GM12865 (cell line): ENCODE measurements at regions not wholly inside any gene's neighbourhood (a gene's known extent, or its start where the extent isn't known, plus 50 kb on each side); places are given as distances from the start of the nearest gene placed in this dataset.
"Not testable (repeated sequence)": the region's sequence is repeated elsewhere in the genome, so short reads cannot be mapped to it uniquely, and the experiment has no call there.

Experiments
- DNase-seq: peaks from one replicate; pipeline ENCODE4 v3.0.0; 2010; ENCODE audit warnings: low read depth
- H3K4me3 ChIP-seq: 2 replicates; pipeline ENCODE4 v1.5.1; 2011; ENCODE audit warnings: mild to moderate bottlenecking, low read depth, low read length, control low read depth
- TF ChIP-seq, protein P1 (sequence below): IDR thresholded peaks from 2 replicates; pipeline ENCODE4 v1.5.1; 2011; ENCODE audit warnings: low read length, control low read depth, low read depth, inconsistent platforms; ENCODE audit not compliant: insufficient read depth; ENCODE audit errors: missing control alignments

DNA sequence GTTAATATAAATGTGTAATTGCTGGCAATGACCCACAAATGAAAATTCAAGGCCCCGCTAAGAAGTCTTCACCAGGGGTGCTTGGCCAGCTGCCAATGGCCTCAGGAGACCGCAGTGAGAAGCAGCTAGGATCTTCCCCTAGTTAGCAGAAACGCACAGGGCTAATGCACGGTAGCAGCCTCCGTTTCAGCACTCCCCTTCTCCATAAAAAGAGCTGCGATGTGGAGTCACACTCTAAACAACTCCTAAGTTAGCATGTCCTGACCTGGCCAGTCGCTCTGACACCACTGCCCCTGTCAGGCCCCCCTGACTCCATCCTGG is 139.0 kb downstream of the SEPTIN14 start:
- no peak for DNase-seq
- TF ChIP-seq, protein P1, sequence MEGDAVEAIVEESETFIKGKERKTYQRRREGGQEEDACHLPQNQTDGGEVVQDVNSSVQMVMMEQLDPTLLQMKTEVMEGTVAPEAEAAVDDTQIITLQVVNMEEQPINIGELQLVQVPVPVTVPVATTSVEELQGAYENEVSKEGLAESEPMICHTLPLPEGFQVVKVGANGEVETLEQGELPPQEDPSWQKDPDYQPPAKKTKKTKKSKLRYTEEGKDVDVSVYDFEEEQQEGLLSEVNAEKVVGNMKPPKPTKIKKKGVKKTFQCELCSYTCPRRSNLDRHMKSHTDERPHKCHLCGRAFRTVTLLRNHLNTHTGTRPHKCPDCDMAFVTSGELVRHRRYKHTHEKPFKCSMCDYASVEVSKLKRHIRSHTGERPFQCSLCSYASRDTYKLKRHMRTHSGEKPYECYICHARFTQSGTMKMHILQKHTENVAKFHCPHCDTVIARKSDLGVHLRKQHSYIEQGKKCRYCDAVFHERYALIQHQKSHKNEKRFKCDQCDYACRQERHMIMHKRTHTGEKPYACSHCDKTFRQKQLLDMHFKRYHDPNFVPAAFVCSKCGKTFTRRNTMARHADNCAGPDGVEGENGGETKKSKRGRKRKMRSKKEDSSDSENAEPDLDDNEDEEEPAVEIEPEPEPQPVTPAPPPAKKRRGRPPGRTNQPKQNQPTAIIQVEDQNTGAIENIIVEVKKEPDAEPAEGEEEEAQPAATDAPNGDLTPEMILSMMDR: no peak
- H3K4me3 ChIP-seq: no peak overlapping the region

DNA sequence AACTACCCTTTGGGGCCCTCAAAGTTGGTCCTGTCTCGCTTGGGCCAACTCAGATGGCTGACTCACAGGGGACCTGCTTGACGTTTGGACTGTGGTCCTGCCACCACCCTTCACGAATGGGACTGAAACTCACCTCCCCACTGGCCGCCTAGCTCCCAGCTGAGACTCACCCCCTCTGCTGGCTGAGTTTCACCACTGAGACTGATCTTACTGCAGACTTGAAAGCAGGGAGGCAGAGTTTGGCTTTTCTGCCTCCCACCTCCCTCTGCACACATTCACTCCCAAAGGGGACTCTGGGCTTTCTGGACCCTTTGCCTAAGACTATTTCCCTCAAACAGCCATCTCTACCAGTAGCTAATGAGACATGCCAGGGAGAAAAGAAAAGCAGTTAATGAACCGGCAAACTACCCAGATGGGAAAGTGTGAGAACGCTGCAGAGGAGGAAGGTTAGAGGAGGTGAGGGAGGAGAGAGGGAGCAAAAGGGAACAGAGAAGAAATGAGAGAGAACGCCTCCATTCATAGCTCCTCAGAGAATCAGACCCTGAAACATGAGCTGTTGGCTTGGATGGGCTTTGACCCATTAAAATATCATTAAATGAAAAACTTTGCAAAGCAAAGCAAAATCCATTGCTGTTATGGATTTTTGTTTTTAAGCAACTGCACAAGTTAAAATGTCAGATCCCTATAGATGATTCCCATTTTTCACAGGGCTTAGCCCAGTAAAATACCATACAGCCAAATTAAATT is 139.5 kb downstream of the SEPTIN14 start:
- not testable (repeated sequence) for DNase-seq, H3K4me3 ChIP-seq
- TF ChIP-seq, protein P1: peak; percentile 20

DNA sequence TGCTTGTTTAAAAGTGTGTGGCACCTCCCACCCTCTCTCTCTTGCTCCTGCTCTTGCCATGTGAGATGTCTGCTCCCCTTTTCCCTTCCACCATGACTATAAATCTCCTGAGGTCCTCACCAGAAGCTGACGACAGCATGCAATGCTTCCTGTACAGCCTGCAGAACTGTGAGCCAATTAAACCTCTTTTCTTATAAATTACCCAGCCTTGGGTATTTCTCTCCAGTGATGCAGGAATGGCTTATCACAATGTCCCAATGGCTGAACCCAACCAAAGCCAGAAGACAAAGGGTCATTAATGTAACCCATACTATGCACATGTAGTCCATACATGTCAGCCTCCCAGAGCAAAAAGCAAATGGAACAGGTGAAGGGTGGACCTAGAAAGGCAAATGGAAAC is 141.5 kb downstream of the SEPTIN14 start:
- not testable (repeated sequence) for DNase-seq, H3K4me3 ChIP-seq

DNA sequence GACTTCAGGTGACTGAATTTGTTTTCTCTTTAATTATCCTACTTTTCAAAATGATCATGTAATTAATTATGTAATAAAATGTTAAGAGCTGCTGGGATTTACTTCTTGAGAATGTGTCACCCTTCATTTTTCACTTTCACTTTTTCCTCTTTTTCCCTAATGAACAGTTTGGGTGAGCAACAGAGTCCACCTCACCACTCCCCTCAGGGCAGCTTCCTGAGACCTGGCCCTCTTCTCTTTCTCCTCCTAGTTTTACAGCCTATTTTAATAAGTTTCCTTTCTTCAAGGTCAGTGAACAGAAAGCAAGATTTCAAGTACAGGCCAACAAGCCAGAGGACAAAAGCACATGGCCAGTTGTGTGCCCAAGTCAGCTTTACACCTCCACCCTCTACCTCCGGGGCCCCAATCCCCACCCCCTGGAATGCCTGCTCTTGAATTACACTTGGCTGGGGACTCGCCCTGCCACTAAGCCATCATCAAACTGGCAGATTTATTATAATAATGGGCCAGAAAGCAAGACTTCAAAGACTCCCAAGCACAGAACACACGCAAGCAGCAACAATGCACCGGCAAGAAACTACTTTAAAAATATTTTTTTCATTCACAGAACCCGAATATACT is 143.1 kb upstream of the VOPP1 start:
- not testable (repeated sequence) for H3K4me3 ChIP-seq, DNase-seq

DNA sequence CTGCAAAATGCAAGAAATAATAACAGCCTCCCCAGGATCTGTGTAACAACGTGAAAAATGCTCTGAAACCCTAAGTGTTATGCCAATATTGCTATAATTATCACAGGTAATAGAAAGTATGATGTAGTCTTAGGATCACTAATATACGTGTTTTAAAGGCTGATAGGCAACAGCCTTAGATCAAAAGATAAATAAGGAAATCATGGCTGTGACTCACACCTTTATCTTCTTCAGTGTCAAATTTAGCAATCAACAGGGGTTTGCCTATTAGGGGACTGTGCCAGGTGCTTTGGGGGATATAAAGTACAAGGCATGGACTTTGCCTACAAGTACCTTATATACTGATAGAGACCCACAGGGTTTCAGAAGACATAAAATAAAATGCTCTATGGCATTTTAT is 142.1 kb upstream of the VOPP1 start:
- not testable (repeated sequence) for H3K4me3 ChIP-seq, DNase-seq

DNA sequence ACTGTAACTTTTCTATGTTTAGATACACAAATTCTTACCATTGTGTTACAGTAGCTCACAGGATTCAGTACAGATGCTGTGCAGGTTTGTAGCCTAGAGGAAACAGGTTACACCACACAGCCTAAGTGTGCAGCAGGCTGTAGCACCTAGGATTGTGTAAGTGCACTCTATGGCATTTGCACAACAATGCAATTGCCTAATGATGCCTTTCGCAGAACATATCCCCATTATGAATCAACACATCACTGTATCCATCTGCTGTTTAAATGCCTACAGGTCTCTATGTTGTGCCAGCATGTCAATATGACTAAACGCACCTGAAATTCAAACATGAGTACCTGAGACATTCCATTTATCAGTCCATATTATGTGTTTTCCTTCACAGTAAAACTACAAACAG is 138.0 kb upstream of the VOPP1 start:
- DNase-seq, H3K4me3 ChIP-seq: not testable (repeated sequence)

DNA sequence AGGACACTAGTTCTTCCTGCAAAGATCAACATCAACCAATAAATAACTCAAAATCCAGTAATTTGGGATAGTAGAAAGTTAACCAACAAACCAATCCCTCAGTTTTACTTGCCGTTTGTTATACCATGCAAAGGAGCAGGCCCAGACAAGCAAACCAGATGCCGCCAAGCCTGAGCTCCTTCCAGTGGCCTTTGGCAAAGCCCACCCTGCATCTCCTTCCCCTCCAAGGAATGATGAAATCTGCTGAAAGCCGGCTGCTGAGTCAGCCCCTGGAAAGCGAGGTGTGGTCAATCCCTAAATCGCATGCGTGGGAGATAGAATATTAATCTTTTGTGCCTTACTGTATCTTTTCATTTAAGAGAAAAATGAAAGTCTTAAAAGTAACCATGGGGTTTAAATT is 135.7 kb upstream of the VOPP1 start:
- not testable (repeated sequence) for DNase-seq, H3K4me3 ChIP-seq

DNA sequence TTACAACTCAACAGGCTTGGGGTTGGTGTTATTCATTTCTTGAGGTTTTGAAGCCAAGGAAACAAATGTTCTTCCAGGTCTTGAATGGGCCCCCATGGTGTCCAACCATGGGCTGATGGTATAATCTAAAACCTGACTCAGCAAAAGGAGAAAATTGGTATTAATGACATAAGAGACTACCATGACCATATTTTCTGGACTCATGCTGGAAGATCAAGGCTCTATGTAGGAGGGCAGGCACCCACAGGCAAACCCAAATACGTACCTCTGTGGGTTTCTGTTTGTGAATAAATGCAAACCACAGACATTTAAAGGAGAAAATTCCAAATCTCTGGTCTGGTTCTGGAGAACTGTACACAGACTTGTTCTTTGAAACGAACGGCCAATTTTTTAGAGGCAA is 135.1 kb upstream of the VOPP1 start:
- not testable (repeated sequence) for DNase-seq

DNA sequence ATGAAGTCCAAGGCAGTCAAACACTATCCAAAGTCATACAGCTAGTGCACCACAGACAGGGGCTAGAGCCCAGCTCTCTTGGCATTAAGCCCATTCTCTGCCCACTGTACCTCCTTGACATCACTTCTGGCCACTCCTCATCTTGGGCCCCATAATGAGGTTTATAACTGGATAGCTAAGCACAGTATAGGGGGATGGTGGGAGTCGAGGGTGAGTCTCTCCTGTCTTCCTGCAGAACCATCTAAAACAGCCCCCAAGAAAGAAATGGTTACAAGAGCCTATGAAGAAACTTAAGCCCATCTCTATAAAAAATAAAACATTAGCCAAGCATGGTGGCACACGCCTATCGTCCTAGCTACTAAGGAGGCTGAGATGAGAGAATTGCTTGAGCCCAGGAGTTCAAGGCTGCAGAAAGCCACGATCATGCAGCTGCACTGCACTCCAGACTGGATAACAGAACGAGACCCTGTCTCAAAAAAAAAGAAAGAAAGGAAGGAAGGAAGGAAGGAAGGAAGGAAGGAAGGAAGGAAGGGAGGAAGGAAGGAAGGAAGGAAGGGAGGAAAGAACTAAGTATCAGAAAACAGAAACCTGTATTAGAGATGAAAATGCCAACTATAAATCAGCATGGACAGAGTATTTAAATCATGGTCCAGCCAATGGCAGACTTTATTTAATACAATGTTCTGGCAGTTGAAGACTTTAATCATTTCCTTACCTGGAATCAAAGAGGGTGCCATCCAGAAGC is 134.3 kb upstream of the VOPP1 start:
- H3K4me3 ChIP-seq, DNase-seq: not testable (repeated sequence)

More for the DNA sequence above, 135.1 kb upstream of the VOPP1 start:
- H3K4me3 ChIP-seq: not testable (repeated sequence)

DNA sequence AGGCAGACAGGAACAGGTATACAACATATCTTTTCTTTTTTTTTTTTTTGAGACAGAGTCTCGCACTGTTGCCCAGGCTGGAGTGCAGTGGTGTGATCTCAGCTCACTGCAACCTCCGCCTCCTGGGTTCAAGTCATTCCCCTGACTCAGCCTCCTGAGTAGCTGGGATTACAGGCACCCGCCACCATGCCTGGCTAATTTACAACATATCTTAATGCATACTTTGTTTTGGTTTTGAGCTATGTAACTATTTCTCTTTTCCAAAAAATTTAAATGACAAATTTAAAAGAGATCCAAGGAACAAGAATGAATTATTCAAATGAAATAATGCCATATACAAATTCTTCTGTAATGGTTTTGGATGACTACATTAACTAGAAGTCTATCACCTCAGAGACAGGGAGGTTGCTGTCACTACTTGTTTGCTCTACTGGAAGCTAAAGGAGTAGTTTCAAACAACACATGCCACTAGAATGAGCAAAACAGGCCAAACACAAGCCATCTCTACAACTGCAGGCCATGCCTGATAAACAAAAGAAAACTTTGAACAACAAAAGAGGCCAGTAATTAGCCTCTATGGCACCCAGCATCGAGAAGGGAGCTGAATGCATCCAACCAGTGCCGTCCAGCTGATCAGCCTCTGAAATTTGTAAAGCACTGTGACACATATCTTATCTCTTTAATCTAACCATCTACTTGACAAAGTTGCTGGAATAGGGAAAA is 133.6 kb upstream of the VOPP1 start:
- not testable (repeated sequence) for H3K4me3 ChIP-seq, DNase-seq

DNA sequence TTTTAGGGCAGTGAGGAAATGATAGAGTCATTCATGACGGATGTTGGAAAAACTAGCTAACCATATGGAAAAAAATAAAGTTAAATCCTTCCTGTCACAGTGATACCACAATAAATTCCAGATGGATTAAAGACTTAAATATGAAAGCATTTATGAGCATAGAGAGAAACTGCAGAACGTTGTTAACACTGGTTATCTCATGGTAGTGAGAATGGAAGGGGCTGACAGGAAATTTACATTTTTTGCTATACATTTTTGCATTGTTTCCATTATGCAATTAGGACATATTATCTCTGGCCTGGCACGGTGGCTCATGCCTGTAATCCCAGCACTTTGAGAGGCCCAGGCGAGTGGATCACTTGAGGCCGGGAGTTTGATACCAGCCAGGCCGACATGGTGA is 130.5 kb upstream of the VOPP1 start:
- DNase-seq, H3K4me3 ChIP-seq: not testable (repeated sequence)

DNA sequence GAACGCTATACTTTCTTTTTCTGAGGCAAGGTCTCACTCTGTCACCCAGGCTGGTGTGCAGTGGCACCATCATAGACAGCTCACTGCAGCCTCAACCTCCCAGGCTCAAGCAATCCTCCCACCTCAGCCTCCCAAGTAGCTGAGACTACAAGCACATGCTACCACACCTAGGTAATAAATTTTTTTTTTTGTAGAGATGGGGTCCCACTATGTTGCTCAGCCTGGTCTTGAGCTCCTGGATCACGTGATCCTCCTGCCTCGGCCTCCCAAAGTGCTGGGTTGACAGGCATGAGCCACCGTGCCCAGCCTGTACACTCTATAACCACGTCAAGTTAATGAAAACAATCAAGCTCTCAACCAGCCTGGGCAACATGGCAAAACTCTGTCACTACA is 127.1 kb upstream of the VOPP1 start:
- DNase-seq, H3K4me3 ChIP-seq: not testable (repeated sequence)

DNA sequence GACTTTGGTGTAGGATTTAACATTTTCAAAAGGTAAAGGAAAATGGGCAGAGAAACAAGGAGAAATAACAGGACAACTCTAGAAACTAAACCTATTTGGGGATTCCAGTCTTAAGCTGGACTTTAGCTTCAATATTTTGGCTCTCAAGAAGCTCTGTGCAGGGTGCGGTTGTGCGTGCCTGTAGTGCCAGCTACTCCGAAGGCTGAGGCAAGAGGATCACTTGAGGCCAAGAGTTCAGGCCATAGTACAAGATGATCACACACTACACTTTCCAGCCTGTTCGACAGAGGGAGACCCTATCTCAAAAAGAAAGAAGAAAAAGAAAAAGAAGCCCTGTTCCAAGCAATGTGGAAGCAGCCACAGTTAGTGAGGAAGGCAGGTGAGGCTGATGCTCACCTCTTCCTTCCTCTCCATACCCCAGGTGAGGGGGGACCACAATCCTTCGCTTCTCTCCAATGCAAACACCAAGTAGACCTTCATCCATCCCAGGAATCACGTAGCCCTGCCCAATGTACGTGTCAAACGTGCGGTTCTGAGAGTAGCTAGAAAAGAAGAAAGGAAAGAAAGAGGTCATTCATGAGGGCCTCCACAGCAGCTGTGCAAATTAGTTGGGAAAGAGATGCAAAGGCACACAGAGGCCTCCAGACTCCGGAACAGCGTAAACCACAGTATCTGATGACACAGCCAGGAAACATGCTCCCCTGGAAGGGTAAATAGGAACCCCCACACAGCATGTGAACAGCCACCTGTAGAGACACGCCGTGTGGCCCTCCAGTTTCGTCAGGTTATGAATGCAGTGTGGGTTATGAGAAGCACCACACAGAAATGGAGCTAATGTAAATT is 126.5 kb upstream of the VOPP1 start:
- H3K4me3 ChIP-seq: not testable (repeated sequence)
- DNase-seq: peak; percentile 63

DNA sequence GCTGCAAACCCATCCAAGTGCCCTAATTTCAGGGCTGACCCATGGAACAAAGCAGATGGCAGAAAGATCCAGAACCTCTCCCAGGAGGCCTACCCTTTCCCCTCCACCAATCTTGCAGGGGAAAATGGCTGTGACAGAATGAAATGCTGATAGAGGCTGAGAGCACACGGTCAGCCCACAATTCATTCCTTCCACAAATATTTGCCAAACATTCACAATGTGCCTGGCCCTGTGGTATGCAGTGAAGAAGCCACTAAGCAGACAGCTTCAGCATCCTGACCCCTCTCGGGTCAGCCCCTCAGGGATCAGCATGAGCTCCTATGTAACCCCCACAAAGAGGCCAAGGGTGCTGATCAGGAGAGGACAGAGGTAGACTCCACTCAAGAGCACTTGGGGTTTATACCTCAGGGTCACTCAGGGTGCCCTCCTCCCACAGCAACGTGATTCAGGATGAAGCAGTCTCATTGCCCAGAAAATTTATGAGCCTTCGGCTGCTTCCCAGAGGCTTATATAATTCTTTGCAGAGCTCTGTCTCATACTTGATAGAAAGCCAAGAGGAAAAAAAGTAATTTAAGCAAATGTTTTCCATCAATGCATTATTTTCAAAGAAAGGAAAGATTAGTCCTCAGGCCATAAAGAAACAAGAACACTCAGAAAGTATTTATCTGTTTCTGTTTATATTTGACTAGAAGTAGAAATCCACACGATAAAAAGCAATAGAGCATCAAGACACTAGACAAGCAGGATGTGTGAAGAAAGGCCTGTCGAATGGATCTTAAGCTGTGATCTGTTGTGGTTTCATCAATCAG is 123.8 kb upstream of the VOPP1 start:
- DNase-seq, H3K4me3 ChIP-seq: not testable (repeated sequence)

DNA sequence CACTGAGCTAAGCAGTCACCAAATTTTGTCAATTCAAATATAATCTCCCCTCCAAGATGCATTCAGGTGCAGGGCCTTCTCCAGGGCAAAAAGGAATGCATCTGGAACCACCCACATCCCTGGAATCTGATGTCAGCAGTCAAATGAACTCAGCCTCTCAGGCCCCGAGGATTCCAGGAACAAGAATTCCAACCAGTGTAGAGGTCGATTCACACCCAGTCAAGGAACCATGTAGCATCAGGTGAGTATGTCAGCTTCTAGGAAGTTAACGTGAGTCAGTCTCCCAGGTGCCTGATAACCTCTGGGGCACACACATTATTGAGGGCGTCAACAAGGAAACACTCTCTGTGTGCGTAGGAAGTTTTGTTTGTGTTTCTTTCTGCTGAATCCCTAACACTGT is 122.2 kb upstream of the VOPP1 start:
- H3K4me3 ChIP-seq, DNase-seq: not testable (repeated sequence)
